H1 (cell line): ENCODE measurements at regions not wholly inside any gene's neighbourhood (a gene's known extent, or its start where the extent isn't known, plus 50 kb on each side); places are given as distances from the start of the nearest gene placed in this dataset.

Source experiments
- KDM4A ChIP-seq: IDR thresholded peaks from one replicate; pipeline ENCODE4 v1.7.1; 2012; ENCODE audit warnings: low read depth, mild to moderate bottlenecking, moderate library complexity, low read length, inconsistent platforms; ENCODE audit not compliant: severe bottlenecking

GRCh38 chr13:106917673-106918556 is 350.0 kb upstream of the ARGLU1 start (continued):
- peak; percentile 64 for TF ChIP-seq KDM4A
